ENCODE measurements at regions not wholly inside any gene's neighbourhood (a gene's known extent, or its start where the extent isn't known, plus 50 kb on each side); places are given as distances from the start of the nearest gene placed in this dataset.

GRCh38 chr14:28361486-28361885, 405.1 kb upstream of the FOXG1 start:
- TF ChIP-seq POLR2A (IDR thresholded peaks at IDR 0.05; ENCODE audit: low read depth, low read length) (no peak), RAD21 (IDR thresholded peaks at IDR 0.05; ENCODE audit: low read length) (no peak), FOS (IDR thresholded peaks at IDR 0.05; ENCODE audit: low read depth, low read length) (no peak), BHLHE40 (IDR thresholded peaks at IDR 0.05; ENCODE audit: low read depth, low read length) (no peak), MAZ (IDR thresholded peaks at IDR 0.05; ENCODE audit: borderline replicate concordance, low read depth, low read length) (no peak), CHD1 (IDR thresholded peaks at IDR 0.05; ENCODE audit: low read depth, low read length) (no peak), RFX5 (IDR thresholded peaks at IDR 0.05; ENCODE audit: low read depth, low read length) (no peak)
- TF ChIP-seq, protein P1, sequence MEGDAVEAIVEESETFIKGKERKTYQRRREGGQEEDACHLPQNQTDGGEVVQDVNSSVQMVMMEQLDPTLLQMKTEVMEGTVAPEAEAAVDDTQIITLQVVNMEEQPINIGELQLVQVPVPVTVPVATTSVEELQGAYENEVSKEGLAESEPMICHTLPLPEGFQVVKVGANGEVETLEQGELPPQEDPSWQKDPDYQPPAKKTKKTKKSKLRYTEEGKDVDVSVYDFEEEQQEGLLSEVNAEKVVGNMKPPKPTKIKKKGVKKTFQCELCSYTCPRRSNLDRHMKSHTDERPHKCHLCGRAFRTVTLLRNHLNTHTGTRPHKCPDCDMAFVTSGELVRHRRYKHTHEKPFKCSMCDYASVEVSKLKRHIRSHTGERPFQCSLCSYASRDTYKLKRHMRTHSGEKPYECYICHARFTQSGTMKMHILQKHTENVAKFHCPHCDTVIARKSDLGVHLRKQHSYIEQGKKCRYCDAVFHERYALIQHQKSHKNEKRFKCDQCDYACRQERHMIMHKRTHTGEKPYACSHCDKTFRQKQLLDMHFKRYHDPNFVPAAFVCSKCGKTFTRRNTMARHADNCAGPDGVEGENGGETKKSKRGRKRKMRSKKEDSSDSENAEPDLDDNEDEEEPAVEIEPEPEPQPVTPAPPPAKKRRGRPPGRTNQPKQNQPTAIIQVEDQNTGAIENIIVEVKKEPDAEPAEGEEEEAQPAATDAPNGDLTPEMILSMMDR (conservative IDR thresholded peaks at IDR 0.05; ENCODE audit: low read depth, low read length): no peak

All from IMR-90 (cell line).